Chondrocyte (in vitro differentiated cells): ENCODE measurements at regions not wholly inside any gene's neighbourhood (a gene's known extent, or its start where the extent isn't known, plus 50 kb on each side); places are given as distances from the start of the nearest gene placed in this dataset.

Experiments used
- DNase-seq: peaks from one replicate; pipeline ENCODE4 v3.0.0; 2021; ENCODE audit warnings: mixed read lengths, low spot score
- H3K27ac Mint-ChIP-seq: one replicate; pipeline ENCODE4 v1.8.0; 2021; ENCODE audit warnings: mild to moderate bottlenecking, moderate library complexity, mixed read lengths; ENCODE audit not compliant: unreplicated experiment
- H3K27me3 Mint-ChIP-seq: 2 replicates; pipeline ENCODE4 v1.8.0; 2021; ENCODE audit warnings: low read depth, mixed read lengths
- H3K36me3 Mint-ChIP-seq: 2 replicates; pipeline ENCODE4 v1.8.0; 2021; ENCODE audit warnings: low read depth, mixed read lengths
- H3K4me1 Mint-ChIP-seq: 2 replicates; pipeline ENCODE4 v1.8.0; 2021; ENCODE audit warnings: low read depth, mild to moderate bottlenecking, mixed read lengths
- H3K4me3 Mint-ChIP-seq: one replicate; pipeline ENCODE4 v1.8.0; 2021; ENCODE audit warnings: mild to moderate bottlenecking, moderate library complexity, mixed read lengths; ENCODE audit not compliant: unreplicated experiment
- H3K9me3 Mint-ChIP-seq: 2 replicates; pipeline ENCODE4 v1.8.0; 2021; ENCODE audit warnings: low read depth, mixed read lengths
- CTCF ChIP-seq: fragments of 200-600 bp; sonication (generic); IDR thresholded peaks from 2 replicates; pipeline ENCODE4 v1.5.0; 2021; ENCODE audit warnings: antibody characterized with exemption, mild to moderate bottlenecking, moderate library complexity

- Mint-ChIP-seq H3K9me3 (peaks cover 4% of the 10 kb centered on the region), H3K27ac (peak overlapping the region; percentile 81), H3K27me3 (no peaks in the 10 kb centered on the region), H3K4me1 (peaks cover 28% of the 10 kb centered on the region), H3K4me3 (no peak overlapping the region), H3K36me3 (no peaks in the 10 kb centered on the region)
- DNase-seq: no peak
- no peak for TF ChIP-seq CTCF
These were observed 90.2 kb upstream of the TSPAN2 start for GRCh38 chr1:115179397-115180079.

- no peak overlapping the region for H3K4me3 Mint-ChIP-seq
- H3K4me1 Mint-ChIP-seq: peaks cover 21% of the 10 kb centered on the region
- no peaks in the 10 kb centered on the region for H3K27me3 Mint-ChIP-seq
- no peaks in the 10 kb centered on the region for H3K36me3 Mint-ChIP-seq
- peaks cover 8% of the 10 kb centered on the region for H3K9me3 Mint-ChIP-seq
- TF ChIP-seq CTCF: no peak
- H3K27ac Mint-ChIP-seq: no peak overlapping the region
- no peak for DNase-seq
These were observed 86.9 kb upstream of the TSPAN2 start for GRCh38 chr1:115176189-115176588.

GRCh38 chr1:115175596-115175995, 86.3 kb upstream of the TSPAN2 start:
- Mint-ChIP-seq H3K36me3 (no peaks in the 10 kb centered on the region), H3K9me3 (peaks cover 8% of the 10 kb centered on the region), H3K4me3 (no peak overlapping the region), H3K4me1 (peaks cover 23% of the 10 kb centered on the region), H3K27me3 (no peaks in the 10 kb centered on the region), H3K27ac (no peak overlapping the region)
- no peak for TF ChIP-seq CTCF
- no peak for DNase-seq

GRCh38 chr1:115173151-115173550, 83.8 kb upstream of the TSPAN2 start:
- no peak for DNase-seq
- Mint-ChIP-seq H3K4me1 (peaks cover 27% of the 10 kb centered on the region), H3K9me3 (peaks cover 8% of the 10 kb centered on the region), H3K4me3 (no peak overlapping the region), H3K27me3 (no peaks in the 10 kb centered on the region), H3K27ac (no peak overlapping the region), H3K36me3 (no peaks in the 10 kb centered on the region)
- no peak for TF ChIP-seq CTCF

GRCh38 chr1:115172270-115172669, 83.0 kb upstream of the TSPAN2 start:
- Mint-ChIP-seq H3K9me3 (peaks cover 13% of the 10 kb centered on the region), H3K27ac (no peak overlapping the region), H3K4me3 (no peak overlapping the region), H3K36me3 (no peaks in the 10 kb centered on the region), H3K4me1 (peaks cover 36% of the 10 kb centered on the region), H3K27me3 (no peaks in the 10 kb centered on the region)
- no peak for DNase-seq
- no peak for TF ChIP-seq CTCF
